Neural cell (in vitro differentiated cells): ENCODE measurements at regions not wholly inside any gene's neighbourhood (a gene's known extent, or its start where the extent isn't known, plus 50 kb on each side); places are given as distances from the start of the nearest gene placed in this dataset.

Experiments used
- H2AFZ ChIP-seq: fragments of 200-600, 300-800 bp; sonication (generic), shearing (Covaris generic); 2 replicates; pipeline ENCODE4 v1.6.0; 2014; ENCODE audit warnings: low read depth, mild to moderate bottlenecking, antibody characterized with exemption, low read length, moderate library complexity
- H3F3A ChIP-seq: fragments of 200-600 bp; shearing (Covaris generic); 2 replicates; pipeline ENCODE4 v1.6.1; 2016; ENCODE audit warnings: mild to moderate bottlenecking, moderate library complexity, mixed read lengths, antibody characterized with exemption, low read length; ENCODE audit not compliant: insufficient read depth, poor library complexity, severe bottlenecking
- H3K27ac ChIP-seq: fragments of 200-600, 300-800 bp; sonication (generic), shearing (Covaris generic); 2 replicates; pipeline ENCODE4 v1.5.1; 2014; ENCODE audit warnings: mild to moderate bottlenecking, low read length, moderate library complexity
- H3K27me3 ChIP-seq: fragments of 300-800, 200-600 bp; sonication (generic), shearing (Covaris generic); 2 replicates; pipeline ENCODE4 v1.6.0; 2014; ENCODE audit warnings: mild to moderate bottlenecking, low read depth, low read length, moderate library complexity; ENCODE audit not compliant: insufficient read depth
- H3K36me3 ChIP-seq: fragments of 300-800, 200-600 bp; sonication (generic), shearing (Covaris generic); 2 replicates; pipeline ENCODE4 v1.5.1; 2014; ENCODE audit warnings: mild to moderate bottlenecking, antibody characterized with exemption, low read length, moderate library complexity; ENCODE audit not compliant: insufficient read depth
- H3K4me2 ChIP-seq: fragments of 300-800, 200-600 bp; sonication (generic), shearing (Covaris generic); 2 replicates; pipeline ENCODE4 v1.6.0; 2014; ENCODE audit warnings: mild to moderate bottlenecking, low read length
- H3K4me3 ChIP-seq: fragments of 300-800, 200-600 bp; sonication (generic), shearing (Covaris generic); 2 replicates; pipeline ENCODE4 v1.5.1; 2014; ENCODE audit warnings: mild to moderate bottlenecking, low read length, moderate library complexity
- H3K79me2 ChIP-seq: fragments of 200-600 bp; shearing (Covaris generic); replicated peaks from 2 replicates; pipeline ENCODE4 v1.6.0; 2014; ENCODE audit warnings: mild to moderate bottlenecking, low read length, moderate library complexity; ENCODE audit not compliant: insufficient read depth
- H3K9ac ChIP-seq: fragments of 300-800, 200-600 bp; sonication (generic), shearing (Covaris generic); 2 replicates; pipeline ENCODE4 v1.6.1; 2016; ENCODE audit warnings: mild to moderate bottlenecking, low read length, mixed read lengths
- H3K9me2 ChIP-seq: fragments of 200-600 bp; shearing (Covaris generic); 2 replicates; pipeline ENCODE4 v1.6.1; 2016; ENCODE audit warnings: mild to moderate bottlenecking, low read length, mixed read lengths; ENCODE audit not compliant: insufficient read depth
- H3K9me3 ChIP-seq: fragments of 200-600, 300-800 bp; sonication (generic), shearing (Covaris generic); 2 replicates; pipeline ENCODE4 v1.6.1; 2016; ENCODE audit warnings: mild to moderate bottlenecking, mixed run types, low read length, moderate library complexity, mixed read lengths
- H4K20me1 ChIP-seq: fragments of 200-600 bp; shearing (Covaris generic); 2 replicates; pipeline ENCODE4 v1.6.1; 2016; ENCODE audit warnings: mild to moderate bottlenecking, mixed run types; ENCODE audit not compliant: insufficient read depth
- EP300 ChIP-seq: fragments of 450-650 bp; conservative IDR thresholded peaks from 2 replicates; pipeline ENCODE4 v1.6.1; 2014; ENCODE audit warnings: antibody characterized with exemption, mild to moderate bottlenecking, moderate library complexity; ENCODE audit not compliant: poor library complexity, severe bottlenecking
- EZH2 ChIP-seq: fragments of 200-600, 300-800 bp; shearing (Covaris generic), sonication (generic); IDR thresholded peaks from 2 replicates; pipeline ENCODE4 v1.6.1; 2014; ENCODE audit warnings: antibody characterized with exemption, low read length, borderline replicate concordance, mild to moderate bottlenecking; ENCODE audit not compliant: insufficient read depth, poor library complexity, severe bottlenecking
- MXI1 ChIP-seq: fragments of 450-650 bp; conservative IDR thresholded peaks from 2 replicates; pipeline ENCODE4 v1.6.1; 2014; ENCODE audit warnings: antibody characterized with exemption, mild to moderate bottlenecking; ENCODE audit not compliant: poor library complexity, severe bottlenecking
- POLR2AphosphoS5 ChIP-seq: IDR thresholded peaks from 2 replicates; pipeline ENCODE4 v1.6.1; 2012
- RAD21 ChIP-seq: fragments of 450-650 bp; conservative IDR thresholded peaks from 2 replicates; pipeline ENCODE4 v1.6.1; 2014; ENCODE audit warnings: antibody characterized with exemption, mild to moderate bottlenecking, moderate library complexity
- SMC3 ChIP-seq: fragments of 450-650 bp; conservative IDR thresholded peaks from 2 replicates; pipeline ENCODE4 v1.6.1; 2014; ENCODE audit warnings: antibody characterized with exemption, mild to moderate bottlenecking, moderate library complexity; ENCODE audit not compliant: poor library complexity
- TAF1 ChIP-seq: IDR thresholded peaks from 2 replicates; pipeline ENCODE4 v1.6.1; 2012; ENCODE audit warnings: low read depth
- TF ChIP-seq, protein P1 (sequence below): fragments of 450-650 bp; IDR thresholded peaks from 2 replicates; pipeline ENCODE4 v1.5.1; 2014; ENCODE audit warnings: antibody characterized with exemption, mild to moderate bottlenecking, moderate library complexity; ENCODE audit not compliant: poor library complexity, severe bottlenecking
- TF ChIP-seq, protein P2 (sequence below): IDR thresholded peaks from 2 replicates; pipeline ENCODE4 v1.6.1; 2012; ENCODE audit warnings: borderline replicate concordance

DNA sequence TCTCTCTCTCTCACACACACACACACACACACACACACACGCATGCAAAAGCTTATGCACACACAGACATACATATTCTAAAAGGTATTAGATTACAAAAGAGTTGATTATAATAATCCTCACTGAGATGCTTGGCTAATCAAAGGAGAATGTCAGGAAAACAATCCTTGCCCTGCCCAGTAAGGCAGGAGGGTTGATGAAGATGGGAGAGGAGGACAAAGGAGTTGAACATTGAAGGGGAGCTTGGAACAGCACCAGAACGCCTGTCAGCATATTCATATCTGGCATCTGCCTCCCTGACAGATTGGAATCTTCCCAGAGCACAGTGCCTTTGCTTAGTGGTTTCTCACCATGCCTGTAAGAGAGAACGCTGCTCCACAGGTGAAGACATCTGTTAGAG lies 68.6 kb upstream of the PALMD start:
- Histone ChIP-seq H3K36me3 (no peaks in the 10 kb centered on the region), H3K9me2 (no peaks in the 10 kb centered on the region), H3K79me2 (no peaks in the 10 kb centered on the region), H3K4me2 (no peak overlapping the region), H3K9ac (no peak overlapping the region), H3K27ac (no peak overlapping the region), H3K27me3 (no peaks in the 10 kb centered on the region), H3K9me3 (no peaks in the 10 kb centered on the region), H2AFZ (no peak overlapping the region), H4K20me1 (no peaks in the 10 kb centered on the region), H3F3A (no peaks in the 10 kb centered on the region), H3K4me3 (no peak overlapping the region)
- TF ChIP-seq, protein P1, sequence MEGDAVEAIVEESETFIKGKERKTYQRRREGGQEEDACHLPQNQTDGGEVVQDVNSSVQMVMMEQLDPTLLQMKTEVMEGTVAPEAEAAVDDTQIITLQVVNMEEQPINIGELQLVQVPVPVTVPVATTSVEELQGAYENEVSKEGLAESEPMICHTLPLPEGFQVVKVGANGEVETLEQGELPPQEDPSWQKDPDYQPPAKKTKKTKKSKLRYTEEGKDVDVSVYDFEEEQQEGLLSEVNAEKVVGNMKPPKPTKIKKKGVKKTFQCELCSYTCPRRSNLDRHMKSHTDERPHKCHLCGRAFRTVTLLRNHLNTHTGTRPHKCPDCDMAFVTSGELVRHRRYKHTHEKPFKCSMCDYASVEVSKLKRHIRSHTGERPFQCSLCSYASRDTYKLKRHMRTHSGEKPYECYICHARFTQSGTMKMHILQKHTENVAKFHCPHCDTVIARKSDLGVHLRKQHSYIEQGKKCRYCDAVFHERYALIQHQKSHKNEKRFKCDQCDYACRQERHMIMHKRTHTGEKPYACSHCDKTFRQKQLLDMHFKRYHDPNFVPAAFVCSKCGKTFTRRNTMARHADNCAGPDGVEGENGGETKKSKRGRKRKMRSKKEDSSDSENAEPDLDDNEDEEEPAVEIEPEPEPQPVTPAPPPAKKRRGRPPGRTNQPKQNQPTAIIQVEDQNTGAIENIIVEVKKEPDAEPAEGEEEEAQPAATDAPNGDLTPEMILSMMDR: no peak
- TF ChIP-seq, protein P2, sequence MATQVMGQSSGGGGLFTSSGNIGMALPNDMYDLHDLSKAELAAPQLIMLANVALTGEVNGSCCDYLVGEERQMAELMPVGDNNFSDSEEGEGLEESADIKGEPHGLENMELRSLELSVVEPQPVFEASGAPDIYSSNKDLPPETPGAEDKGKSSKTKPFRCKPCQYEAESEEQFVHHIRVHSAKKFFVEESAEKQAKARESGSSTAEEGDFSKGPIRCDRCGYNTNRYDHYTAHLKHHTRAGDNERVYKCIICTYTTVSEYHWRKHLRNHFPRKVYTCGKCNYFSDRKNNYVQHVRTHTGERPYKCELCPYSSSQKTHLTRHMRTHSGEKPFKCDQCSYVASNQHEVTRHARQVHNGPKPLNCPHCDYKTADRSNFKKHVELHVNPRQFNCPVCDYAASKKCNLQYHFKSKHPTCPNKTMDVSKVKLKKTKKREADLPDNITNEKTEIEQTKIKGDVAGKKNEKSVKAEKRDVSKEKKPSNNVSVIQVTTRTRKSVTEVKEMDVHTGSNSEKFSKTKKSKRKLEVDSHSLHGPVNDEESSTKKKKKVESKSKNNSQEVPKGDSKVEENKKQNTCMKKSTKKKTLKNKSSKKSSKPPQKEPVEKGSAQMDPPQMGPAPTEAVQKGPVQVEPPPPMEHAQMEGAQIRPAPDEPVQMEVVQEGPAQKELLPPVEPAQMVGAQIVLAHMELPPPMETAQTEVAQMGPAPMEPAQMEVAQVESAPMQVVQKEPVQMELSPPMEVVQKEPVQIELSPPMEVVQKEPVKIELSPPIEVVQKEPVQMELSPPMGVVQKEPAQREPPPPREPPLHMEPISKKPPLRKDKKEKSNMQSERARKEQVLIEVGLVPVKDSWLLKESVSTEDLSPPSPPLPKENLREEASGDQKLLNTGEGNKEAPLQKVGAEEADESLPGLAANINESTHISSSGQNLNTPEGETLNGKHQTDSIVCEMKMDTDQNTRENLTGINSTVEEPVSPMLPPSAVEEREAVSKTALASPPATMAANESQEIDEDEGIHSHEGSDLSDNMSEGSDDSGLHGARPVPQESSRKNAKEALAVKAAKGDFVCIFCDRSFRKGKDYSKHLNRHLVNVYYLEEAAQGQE: no peak
- TF ChIP-seq TAF1 (no peak), SMC3 (no peak), EP300 (no peak), RAD21 (no peak), EZH2 (no peak), POLR2AphosphoS5 (no peak), MXI1 (no peak)

DNA sequence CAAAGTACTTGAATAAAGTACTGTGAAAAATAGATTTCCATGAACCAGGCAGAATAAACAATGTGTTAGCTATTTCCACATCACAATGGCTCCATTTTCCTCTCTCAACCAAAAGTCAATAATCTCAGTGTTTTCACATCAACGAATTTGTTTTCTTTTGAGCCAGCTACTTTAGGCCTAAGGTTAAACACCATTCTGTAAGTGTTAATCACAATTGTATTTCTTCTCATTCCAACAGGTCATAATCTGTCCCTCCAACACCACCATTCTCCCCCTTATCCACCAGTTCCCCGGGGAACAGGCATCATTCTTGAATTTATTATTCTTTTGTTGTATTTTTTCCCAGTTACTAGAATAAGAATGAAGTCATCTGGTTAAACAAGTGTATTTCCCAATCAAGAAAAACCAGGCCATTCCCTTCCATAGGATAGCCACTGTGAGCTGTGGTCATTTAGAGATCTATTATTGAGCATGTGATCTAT lies 66.2 kb upstream of the PALMD start:
- Histone ChIP-seq H3K9me2 (no peaks in the 10 kb centered on the region), H3K27me3 (no peaks in the 10 kb centered on the region), H3K79me2 (no peaks in the 10 kb centered on the region), H3F3A (no peaks in the 10 kb centered on the region), H3K36me3 (no peaks in the 10 kb centered on the region), H3K9ac (no peak overlapping the region), H3K4me3 (no peak overlapping the region), H2AFZ (no peak overlapping the region), H3K27ac (no peak overlapping the region), H4K20me1 (no peaks in the 10 kb centered on the region), H3K9me3 (no peaks in the 10 kb centered on the region), H3K4me2 (no peak overlapping the region)
- TF ChIP-seq, protein P1: no peak
- TF ChIP-seq EP300 (no peak), RAD21 (no peak), MXI1 (no peak)
- TF ChIP-seq, protein P2: no peak
